ENCODE measurements at regions not wholly inside any gene's neighbourhood (a gene's known extent, or its start where the extent isn't known, plus 50 kb on each side); places are given as distances from the start of the nearest gene placed in this dataset.

DNA sequence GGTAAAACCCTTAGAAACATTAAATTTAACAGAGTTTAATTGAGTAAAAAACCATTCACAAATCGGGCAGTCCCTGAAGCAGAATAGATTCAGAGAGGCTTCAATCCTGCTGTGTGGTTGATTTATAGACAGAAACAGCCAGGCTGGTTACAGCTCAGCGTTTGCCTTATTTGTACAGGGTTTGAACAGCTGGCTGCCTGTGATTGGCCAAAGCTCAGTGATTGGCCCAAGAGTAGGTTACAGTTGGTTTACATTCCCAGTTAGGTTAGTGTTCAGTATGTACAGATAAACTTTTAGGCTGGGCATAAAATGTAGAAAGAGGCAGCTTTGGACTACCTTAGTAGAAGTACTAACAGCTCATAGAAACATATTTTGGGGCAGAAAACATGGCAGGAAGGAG is 210.4 kb upstream of the ELAC2 start:
- H3K79me2 ChIP-seq (ENCODE audit: insufficient read depth, low read length) = no peaks in the 10 kb centered on the region
- no peaks in the 10 kb centered on the region for H3F3A ChIP-seq (ENCODE audit: low read depth)
- H3K9ac ChIP-seq (ENCODE audit: low read depth, low read length, poor library complexity, severe bottlenecking) = no peak overlapping the region
- TF ChIP-seq, protein P1, sequence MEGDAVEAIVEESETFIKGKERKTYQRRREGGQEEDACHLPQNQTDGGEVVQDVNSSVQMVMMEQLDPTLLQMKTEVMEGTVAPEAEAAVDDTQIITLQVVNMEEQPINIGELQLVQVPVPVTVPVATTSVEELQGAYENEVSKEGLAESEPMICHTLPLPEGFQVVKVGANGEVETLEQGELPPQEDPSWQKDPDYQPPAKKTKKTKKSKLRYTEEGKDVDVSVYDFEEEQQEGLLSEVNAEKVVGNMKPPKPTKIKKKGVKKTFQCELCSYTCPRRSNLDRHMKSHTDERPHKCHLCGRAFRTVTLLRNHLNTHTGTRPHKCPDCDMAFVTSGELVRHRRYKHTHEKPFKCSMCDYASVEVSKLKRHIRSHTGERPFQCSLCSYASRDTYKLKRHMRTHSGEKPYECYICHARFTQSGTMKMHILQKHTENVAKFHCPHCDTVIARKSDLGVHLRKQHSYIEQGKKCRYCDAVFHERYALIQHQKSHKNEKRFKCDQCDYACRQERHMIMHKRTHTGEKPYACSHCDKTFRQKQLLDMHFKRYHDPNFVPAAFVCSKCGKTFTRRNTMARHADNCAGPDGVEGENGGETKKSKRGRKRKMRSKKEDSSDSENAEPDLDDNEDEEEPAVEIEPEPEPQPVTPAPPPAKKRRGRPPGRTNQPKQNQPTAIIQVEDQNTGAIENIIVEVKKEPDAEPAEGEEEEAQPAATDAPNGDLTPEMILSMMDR (conservative IDR thresholded peaks at IDR 0.05; ENCODE audit: low read length) = no peak
- no peak for TF ChIP-seq EZH2phosphoT487 (IDR thresholded peaks at IDR 0.05; ENCODE audit: borderline replicate concordance)
- no peak overlapping the region for H3K4me2 ChIP-seq (ENCODE audit: low read depth, low read length, poor library complexity, severe bottlenecking)
- H3K4me3 ChIP-seq (ENCODE audit: low read length, poor library complexity, severe bottlenecking) = no peak overlapping the region
- H3K36me3 ChIP-seq (ENCODE audit: insufficient read depth, low read length) = no peaks in the 10 kb centered on the region
- H4K20me1 ChIP-seq (ENCODE audit: insufficient read depth, low read length, poor library complexity, severe bottlenecking) = no peaks in the 10 kb centered on the region
- H3K9me2 ChIP-seq (replicated peaks; ENCODE audit: low read depth, low read length) = no peaks in the 10 kb centered on the region
- H3K27me3 ChIP-seq (ENCODE audit: insufficient read depth, low read length, poor library complexity, severe bottlenecking) = no peaks in the 10 kb centered on the region
- no peaks in the 10 kb centered on the region for H3K4me1 ChIP-seq (ENCODE audit: insufficient read depth, low read length, poor library complexity, severe bottlenecking)
- H2AFZ ChIP-seq (ENCODE audit: low read length) = no peak overlapping the region
- no peaks in the 10 kb centered on the region for H3K9me3 ChIP-seq (ENCODE audit: insufficient read depth, low read depth, low read length)

DNA sequence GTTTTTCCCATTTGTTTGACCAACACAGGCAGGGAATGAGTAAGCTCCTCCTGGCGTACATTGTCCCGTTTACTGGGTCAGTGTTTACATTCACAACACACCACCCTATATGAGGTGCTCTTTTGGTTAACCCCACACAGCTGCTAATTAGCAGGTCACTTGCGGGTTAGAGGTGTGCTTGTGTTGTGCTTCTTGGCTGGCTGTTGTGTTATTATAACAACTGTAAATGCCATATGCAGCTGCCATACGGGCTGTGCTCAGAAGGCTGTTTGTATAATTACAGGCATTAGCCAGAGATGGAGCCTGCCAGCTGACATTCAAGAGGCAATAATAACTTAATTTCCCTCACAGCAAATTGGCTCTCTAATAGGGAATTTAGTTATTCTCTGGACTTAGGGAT is 205.1 kb upstream of the ELAC2 start:
- H3K4me1 ChIP-seq (ENCODE audit: insufficient read depth, low read length, poor library complexity, severe bottlenecking) = no peaks in the 10 kb centered on the region
- no peaks in the 10 kb centered on the region for H3K36me3 ChIP-seq (ENCODE audit: insufficient read depth, low read length)
- no peak overlapping the region for H3K4me2 ChIP-seq (ENCODE audit: low read depth, low read length, poor library complexity, severe bottlenecking)
- no peaks in the 10 kb centered on the region for H3F3A ChIP-seq (ENCODE audit: low read depth)
- no peaks in the 10 kb centered on the region for H4K20me1 ChIP-seq (ENCODE audit: insufficient read depth, low read length, poor library complexity, severe bottlenecking)
- no peak for TF ChIP-seq EZH2phosphoT487 (IDR thresholded peaks at IDR 0.05; ENCODE audit: borderline replicate concordance)
- TF ChIP-seq, protein P1 (conservative IDR thresholded peaks at IDR 0.05; ENCODE audit: low read length) = no peak
- no peak overlapping the region for H3K4me3 ChIP-seq (ENCODE audit: low read length, poor library complexity, severe bottlenecking)
- H3K9ac ChIP-seq (ENCODE audit: low read depth, low read length, poor library complexity, severe bottlenecking) = no peak overlapping the region
- no peaks in the 10 kb centered on the region for H3K9me3 ChIP-seq (ENCODE audit: insufficient read depth, low read depth, low read length)
- no peak overlapping the region for H2AFZ ChIP-seq (ENCODE audit: low read length)
- H3K79me2 ChIP-seq (ENCODE audit: insufficient read depth, low read length) = no peaks in the 10 kb centered on the region
- H3K27me3 ChIP-seq (ENCODE audit: insufficient read depth, low read length, poor library complexity, severe bottlenecking) = no peaks in the 10 kb centered on the region
- H3K9me2 ChIP-seq (replicated peaks; ENCODE audit: low read depth, low read length) = no peaks in the 10 kb centered on the region

DNA sequence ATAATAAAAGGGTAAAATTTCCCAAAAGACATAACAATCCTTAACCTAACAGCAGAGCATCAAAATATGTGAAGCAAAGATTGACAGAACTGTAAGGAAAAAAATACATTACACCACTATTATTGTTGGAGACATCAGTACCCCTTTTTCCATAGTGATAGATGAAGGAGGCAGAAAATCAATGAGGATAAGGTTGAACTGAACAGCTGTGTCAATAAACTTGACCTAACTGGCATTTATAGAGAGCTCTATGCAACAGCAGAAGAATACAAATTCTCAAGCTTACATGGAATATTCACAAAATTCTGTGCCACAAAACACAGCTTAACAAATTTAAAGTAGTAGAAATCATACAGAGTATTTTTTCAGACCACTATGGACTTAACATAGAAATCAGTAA is 195.0 kb upstream of the ELAC2 start:
- no peak overlapping the region for H3K4me3 ChIP-seq (ENCODE audit: low read length, poor library complexity, severe bottlenecking)

More for the DNA sequence above, 195.0 kb upstream of the ELAC2 start:
- H3K27me3 ChIP-seq (ENCODE audit: insufficient read depth, low read length, poor library complexity, severe bottlenecking) = no peaks in the 10 kb centered on the region
- H3K9me3 ChIP-seq (ENCODE audit: insufficient read depth, low read depth, low read length) = no peaks in the 10 kb centered on the region
- no peak overlapping the region for H3K4me2 ChIP-seq (ENCODE audit: low read depth, low read length, poor library complexity, severe bottlenecking)
- H3K4me1 ChIP-seq (ENCODE audit: insufficient read depth, low read length, poor library complexity, severe bottlenecking) = no peaks in the 10 kb centered on the region
- H3F3A ChIP-seq (ENCODE audit: low read depth) = no peaks in the 10 kb centered on the region
- no peaks in the 10 kb centered on the region for H4K20me1 ChIP-seq (ENCODE audit: insufficient read depth, low read length, poor library complexity, severe bottlenecking)
- H2AFZ ChIP-seq (ENCODE audit: low read length) = no peak overlapping the region
- H3K9ac ChIP-seq (ENCODE audit: low read depth, low read length, poor library complexity, severe bottlenecking) = no peak overlapping the region
- TF ChIP-seq EZH2phosphoT487 (IDR thresholded peaks at IDR 0.05; ENCODE audit: borderline replicate concordance) = no peak
- TF ChIP-seq, protein P1 (conservative IDR thresholded peaks at IDR 0.05; ENCODE audit: low read length) = no peak
- no peaks in the 10 kb centered on the region for H3K79me2 ChIP-seq (ENCODE audit: insufficient read depth, low read length)
- H3K9me2 ChIP-seq (replicated peaks; ENCODE audit: low read depth, low read length) = no peaks in the 10 kb centered on the region
- H3K36me3 ChIP-seq (ENCODE audit: insufficient read depth, low read length) = no peaks in the 10 kb centered on the region
